Stimulated activated CD4-positive, alpha-beta T cell treated with anti-CD3 and anti-CD28 coated beads, Interleukin-1b, Interleukin-23, amount 100 ng/mL, for 24 hours (primary cell): ENCODE measurements at regions not wholly inside any gene's neighbourhood (a gene's known extent, or its start where the extent isn't known, plus 50 kb on each side); places are given as distances from the start of the nearest gene placed in this dataset.
"Not testable (repeated sequence)": the region's sequence is repeated elsewhere in the genome, so short reads cannot be mapped to it uniquely, and the experiment has no call there.

Source experiments
- DNase-seq, 4 experiments: peaks; one replicate each; pipeline ENCODE4 v3.0.0-alpha.2; 2020; ENCODE audit warnings: low read depth in 4 of 4, low spot score in 1 of 4

- not testable (repeated sequence) for DNase-seq
Observed at GRCh38 chr14:105928171-105929111, 402.1 kb downstream of the TMEM121 start.

DNA sequence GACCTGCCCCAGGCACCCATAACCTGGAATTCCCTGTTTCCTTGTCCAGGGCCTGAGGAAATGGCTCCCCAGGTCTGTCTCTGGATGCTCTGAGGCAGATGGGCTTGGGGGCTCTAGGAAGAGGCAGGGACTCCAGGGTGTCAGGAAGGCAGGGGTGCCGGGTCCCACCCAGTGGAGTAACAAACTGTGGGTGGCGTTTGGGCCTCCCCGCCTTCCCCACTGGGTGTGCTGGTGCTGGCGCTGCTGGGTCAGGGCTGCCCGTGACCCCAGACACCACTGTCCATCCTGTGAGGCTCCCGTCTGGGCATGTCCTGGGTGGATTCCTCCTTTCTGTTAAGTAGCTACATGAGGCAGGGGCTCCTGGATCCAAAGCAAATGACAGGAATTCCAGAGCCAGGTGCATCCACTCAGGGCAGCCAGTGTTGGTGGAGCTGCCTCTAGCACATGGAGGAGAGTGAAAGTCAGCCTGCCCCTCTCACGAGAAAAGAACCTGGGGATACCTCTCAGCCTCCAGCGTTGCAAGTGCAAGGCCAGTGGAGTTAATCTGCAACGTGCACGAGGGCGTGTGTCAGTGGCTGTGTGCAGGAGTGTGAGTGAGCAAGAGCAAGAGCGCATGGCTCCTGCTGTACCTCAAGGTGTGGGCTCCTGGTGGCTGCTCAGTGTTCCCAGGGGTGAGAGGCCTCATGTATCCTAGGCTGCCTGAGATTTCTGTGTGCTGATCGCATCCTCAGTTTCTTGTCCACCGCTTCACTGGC lies 403.1 kb downstream of the TMEM121 start:
- DNase-seq = no peak

GRCh38 chr14:105930572-105930971 lies 404.2 kb downstream of the TMEM121 start:
- no peak for DNase-seq

GRCh38 chr14:105931808-105932483 lies 405.6 kb downstream of the TMEM121 start:
- no peak for DNase-seq

DNA sequence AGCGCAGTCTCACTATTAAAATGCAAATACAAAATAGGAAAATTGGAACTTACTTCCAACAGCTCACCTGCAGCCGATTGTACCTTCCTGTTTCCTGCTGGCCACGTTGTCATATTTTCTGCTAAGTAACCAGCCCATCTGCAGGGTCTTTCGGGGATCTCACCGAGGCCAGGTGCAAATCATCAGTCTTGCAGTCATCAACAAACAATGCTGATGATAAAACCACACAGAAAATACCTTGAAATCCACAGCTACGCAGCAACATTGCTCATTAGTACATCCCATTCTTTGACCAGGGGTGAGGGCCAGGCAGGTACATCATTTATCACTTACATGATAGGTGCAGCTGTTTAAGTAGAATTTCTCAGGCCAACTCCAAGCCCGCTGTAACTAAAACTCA lies 406.9 kb downstream of the TMEM121 start:
- DNase-seq = no peak

GRCh38 chr14:105935384-105935783 lies 409.0 kb downstream of the TMEM121 start:
- DNase-seq = no peak

GRCh38 chr14:105937253-105938054 lies 411.1 kb downstream of the TMEM121 start:
- no peak for DNase-seq

DNA sequence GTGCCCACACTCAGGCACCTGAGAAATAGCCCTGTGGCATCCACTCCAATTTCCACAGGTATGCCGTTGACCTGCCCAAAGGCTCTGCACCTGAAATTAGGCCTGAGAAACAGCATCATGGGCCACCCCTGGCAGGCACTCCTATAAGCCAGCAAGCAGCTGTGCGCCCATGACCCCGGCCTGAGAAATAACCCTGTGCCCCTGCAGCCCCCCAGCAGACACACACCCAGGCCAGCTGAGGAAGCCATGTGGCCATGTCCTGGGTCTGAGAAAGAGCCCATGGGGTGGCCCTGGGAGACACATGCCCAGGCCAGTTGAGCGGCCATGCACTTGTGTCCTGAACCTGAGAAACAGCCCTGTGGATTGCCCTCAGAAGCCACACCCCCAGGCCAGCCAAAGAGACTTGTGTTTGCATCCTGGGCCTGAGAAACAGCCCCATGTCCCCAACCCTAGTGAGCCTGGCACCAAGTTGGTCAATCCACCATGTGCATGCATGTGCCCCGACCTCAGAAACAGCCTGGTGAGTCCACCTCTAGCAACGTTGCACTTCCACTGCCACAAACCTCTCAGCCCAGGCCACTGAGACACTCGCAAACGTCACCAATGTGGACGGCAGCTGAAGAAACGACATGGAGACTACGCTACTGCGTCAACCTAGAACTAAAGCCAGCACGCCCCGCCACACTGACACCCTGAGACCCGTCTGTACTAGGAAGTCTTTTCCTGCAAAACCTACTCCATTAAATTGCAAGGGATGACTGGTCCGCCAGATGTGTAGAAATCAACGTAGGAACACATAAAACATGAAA lies 411.9 kb downstream of the TMEM121 start:
- no peak for DNase-seq

- no peak for DNase-seq
Observed at GRCh38 chr14:105938959-105939358, 412.6 kb downstream of the TMEM121 start.

- no peak for DNase-seq
Observed at GRCh38 chr14:105939810-105940508, 413.6 kb downstream of the TMEM121 start.

- DNase-seq = no peak
Observed at GRCh38 chr14:105940534-105941225, 414.3 kb downstream of the TMEM121 start.

DNA sequence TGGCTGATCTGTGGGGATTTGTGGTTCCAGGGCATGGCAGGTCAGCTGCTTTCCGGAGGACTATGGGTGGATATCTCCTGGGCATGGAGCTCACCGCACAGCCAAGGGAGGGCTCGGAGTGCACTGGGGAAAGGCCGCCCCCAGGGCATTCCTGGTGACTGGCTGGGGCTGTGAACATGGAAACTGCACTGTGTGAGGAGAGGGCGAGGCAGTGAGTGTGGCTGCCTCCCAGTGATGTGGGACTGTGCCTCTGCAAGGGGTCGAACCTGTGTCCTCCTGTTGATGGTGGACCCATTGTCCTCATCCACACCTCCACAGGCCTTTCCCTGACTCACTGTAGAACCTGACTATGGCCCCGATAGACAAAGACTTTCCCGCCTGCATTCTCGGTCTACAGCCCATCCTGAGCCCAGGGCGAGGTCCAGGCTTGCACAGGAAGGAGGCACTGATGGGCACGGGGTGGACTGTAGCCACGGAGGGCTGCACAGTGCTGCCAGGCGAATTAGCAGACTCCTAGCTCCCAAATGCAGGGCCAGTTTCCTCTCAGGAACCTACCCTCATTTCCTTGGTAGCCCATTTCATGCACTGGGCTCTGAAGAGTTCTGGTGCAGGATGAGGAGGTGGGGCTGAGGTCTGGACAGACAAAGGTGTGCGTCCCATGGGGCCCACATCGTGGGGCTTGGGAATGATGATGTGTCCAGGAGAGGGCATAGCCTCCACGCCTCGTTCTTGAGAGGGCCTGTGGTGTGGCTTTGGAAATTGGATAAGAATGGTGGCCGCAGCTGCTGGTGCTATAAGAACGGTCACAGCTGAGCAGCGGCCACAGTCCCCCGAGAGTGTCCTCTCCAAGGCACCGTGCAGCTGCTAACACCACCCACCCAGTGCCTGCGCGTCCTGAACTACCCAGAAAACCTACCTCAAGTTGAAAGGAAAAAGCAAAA lies 415.1 kb downstream of the TMEM121 start:
- DNase-seq = no peak

DNA sequence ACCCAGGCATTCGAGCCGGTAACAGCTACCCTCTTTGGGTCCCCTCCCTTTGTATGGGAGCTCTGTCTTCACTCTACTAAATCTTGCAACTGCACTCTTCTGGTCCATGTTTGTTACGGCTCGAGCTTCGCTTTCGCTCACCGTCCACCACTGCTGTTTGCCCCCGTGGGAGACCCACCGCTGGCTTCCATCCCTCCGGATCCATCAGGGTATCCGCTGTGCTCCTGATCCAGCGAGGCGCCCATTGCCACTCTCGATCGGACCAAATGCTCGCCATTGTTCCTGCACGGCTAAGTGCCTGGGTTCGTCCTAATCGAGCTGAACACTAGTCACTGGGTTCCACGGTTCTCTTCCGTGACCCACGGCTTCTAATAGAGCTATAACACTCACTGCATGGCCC lies 416.3 kb downstream of the TMEM121 start:
- not testable (repeated sequence) for DNase-seq

DNA sequence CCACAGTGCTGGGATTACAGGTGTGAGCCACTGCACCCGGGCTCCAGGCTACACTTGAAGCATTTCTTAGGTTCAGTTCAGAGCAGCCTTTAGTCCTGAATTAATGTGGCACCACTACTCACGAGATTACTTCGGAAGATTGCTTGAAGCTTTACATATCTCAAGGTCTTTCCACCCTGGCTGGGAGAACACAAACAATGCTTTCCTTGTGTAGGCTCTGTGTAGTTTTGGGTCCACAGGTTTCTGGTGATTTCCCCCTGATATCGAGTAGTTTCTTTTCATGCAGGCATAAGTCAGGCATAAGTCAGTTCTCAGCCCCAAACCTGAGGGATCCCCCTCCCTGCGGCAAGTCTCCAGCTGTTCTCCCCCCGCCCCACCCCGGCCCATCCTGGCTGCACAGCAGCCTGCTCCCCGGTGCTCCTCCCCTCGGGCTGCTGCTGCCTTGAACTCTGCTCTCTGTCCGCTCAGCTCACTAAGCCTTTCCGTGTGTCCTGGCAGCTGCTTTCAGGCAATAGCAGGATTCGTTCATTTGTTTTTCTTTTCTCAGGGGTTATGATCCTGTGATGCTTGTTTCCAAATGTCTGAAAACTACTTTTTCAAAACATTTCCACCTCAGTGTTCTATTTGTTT lies 417.7 kb downstream of the TMEM121 start:
- DNase-seq = no peak

- peak; percentile 64 to 77 (median 70) for DNase-seq
Observed at GRCh38 chr14:105944632-105945610, 418.5 kb downstream of the TMEM121 start.

DNA sequence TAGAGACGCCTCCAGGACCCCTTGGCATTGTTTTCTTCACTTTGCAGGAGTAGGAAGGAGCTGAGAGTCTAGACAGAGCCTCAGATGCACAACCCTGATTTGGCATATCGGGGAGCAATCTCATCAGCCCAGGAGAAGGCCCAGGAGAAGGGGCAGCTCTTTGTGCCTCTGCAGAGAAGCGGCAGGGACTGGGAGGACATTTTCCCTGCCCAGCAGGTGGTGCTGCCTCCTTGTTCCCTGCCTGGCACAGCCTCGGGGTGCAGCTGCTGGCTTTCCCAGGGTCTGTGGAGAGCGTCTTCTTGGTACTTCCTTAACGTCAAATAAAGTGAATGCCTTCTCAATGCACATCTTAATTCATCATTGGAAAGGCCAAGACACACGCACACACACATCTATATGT lies 419.5 kb downstream of the TMEM121 start:
- DNase-seq = peak in 1 of 4 experiments; percentile 14
